ENCODE measurements at regions not wholly inside any gene's neighbourhood (a gene's known extent, or its start where the extent isn't known, plus 50 kb on each side); places are given as distances from the start of the nearest gene placed in this dataset.

DNA sequence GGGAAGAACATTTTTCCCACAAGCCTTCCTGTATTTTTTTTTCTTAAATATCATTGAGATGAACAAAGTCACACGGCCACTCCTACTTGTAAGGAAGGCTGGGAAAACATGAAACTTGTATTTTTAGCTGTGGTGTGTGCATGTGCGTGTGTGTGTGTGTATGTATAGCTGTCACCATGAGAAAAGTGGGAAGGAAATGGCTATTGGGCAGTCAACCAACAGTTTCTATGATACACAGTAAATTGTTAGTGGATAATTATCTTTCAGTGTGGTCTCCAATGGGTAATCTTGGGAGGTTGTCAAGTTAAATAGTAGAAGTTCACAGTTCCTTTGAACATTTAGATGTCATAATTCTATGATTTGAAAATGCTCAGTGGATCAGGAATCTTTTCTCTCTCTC lies 132.7 kb upstream of the USP24 start:
- TF ChIP-seq, protein P1, sequence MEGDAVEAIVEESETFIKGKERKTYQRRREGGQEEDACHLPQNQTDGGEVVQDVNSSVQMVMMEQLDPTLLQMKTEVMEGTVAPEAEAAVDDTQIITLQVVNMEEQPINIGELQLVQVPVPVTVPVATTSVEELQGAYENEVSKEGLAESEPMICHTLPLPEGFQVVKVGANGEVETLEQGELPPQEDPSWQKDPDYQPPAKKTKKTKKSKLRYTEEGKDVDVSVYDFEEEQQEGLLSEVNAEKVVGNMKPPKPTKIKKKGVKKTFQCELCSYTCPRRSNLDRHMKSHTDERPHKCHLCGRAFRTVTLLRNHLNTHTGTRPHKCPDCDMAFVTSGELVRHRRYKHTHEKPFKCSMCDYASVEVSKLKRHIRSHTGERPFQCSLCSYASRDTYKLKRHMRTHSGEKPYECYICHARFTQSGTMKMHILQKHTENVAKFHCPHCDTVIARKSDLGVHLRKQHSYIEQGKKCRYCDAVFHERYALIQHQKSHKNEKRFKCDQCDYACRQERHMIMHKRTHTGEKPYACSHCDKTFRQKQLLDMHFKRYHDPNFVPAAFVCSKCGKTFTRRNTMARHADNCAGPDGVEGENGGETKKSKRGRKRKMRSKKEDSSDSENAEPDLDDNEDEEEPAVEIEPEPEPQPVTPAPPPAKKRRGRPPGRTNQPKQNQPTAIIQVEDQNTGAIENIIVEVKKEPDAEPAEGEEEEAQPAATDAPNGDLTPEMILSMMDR (IDR thresholded peaks at IDR 0.05), result no peak
- TF ChIP-seq POLR2A (IDR thresholded peaks at IDR 0.05), result no peak
